ENCODE measurements at regions not wholly inside any gene's neighbourhood (a gene's known extent, or its start where the extent isn't known, plus 50 kb on each side); places are given as distances from the start of the nearest gene placed in this dataset.

- Histone ChIP-seq H2BK20ac (ENCODE audit: low read depth, low read length) (no peak overlapping the region), H4K8ac (ENCODE audit: low read depth in 2 of 2, low read length in 2 of 2) (no peak overlapping the region), H2AK5ac (ENCODE audit: low read depth, low read length) (no peak overlapping the region), H3K56ac (ENCODE audit: extremely low read depth, insufficient read depth, low read length) (no peak overlapping the region), H3K27me3 (ENCODE audit: control insufficient read depth, insufficient read depth, low read length) (no peaks in the 10 kb centered on the region), H4K91ac (ENCODE audit: insufficient read depth, low read depth, low read length) (no peak overlapping the region), H3K14ac (replicated peaks; ENCODE audit: low read depth, low read length) (no peak overlapping the region), H2BK15ac (ENCODE audit: low read depth, low read length) (no peak overlapping the region), H2BK5ac (ENCODE audit: low read depth, low read length, poor library complexity, severe bottlenecking) (no peak overlapping the region), H3K4ac (ENCODE audit: low read depth, low read length) (no peak overlapping the region), H2AK9ac (replicated peaks; ENCODE audit: low read depth, low read length, poor library complexity) (no peak overlapping the region), H2AFZ (replicated peaks; ENCODE audit: low read length, poor library complexity) (no peak overlapping the region), H3K23ac (ENCODE audit: low read depth, low read length) (no peak overlapping the region), H3K9me3 (ENCODE audit: control insufficient read depth, insufficient read depth, low read length) (peaks cover 5% of the 10 kb centered on the region; the same call in 1 of the 2 replicates), H3K4me3 (ENCODE audit: insufficient read depth, low read depth, low read length) (no peak overlapping the region), H2BK120ac (ENCODE audit: low read depth, low read length) (no peak overlapping the region), H3K4me2 (ENCODE audit: low read depth, low read length) (no peak overlapping the region), H3K79me1 (ENCODE audit: low read depth in 1 of 2, low read length in 2 of 2) (no peaks in the 10 kb centered on the region), H3K9me1 (ENCODE audit: insufficient read depth, low read length) (no peaks in the 10 kb centered on the region), H4K5ac (ENCODE audit: low read depth, low read length) (no peak overlapping the region), H3K36me3 (ENCODE audit: control insufficient read depth, insufficient read depth, low read length) (no peaks in the 10 kb centered on the region), H3K27ac (ENCODE audit: insufficient read depth, low read length) (no peak overlapping the region), H3K9ac (ENCODE audit: low read depth, low read length) (no peak overlapping the region), H3K18ac (ENCODE audit: low read depth, low read length) (no peak overlapping the region), H3K4me1 (ENCODE audit: control insufficient read depth, insufficient read depth, low read length) (no peaks in the 10 kb centered on the region), H4K20me1 (ENCODE audit: insufficient read depth, low read length) (no peaks in the 10 kb centered on the region)
- in situ Hi-C loops (cut with MboI; ENCODE audit: low sequenced_read_pairs) (no loop called here), dilution Hi-C loops (cut with HindIII; ENCODE audit: low sequenced_read_pairs, unreplicated experiment) (no loop called here), intact Hi-C loops (cut with micrococcal nuclease) (no loop called here)
- ChIA-PET POLR2A (ENCODE audit: unreplicated experiment) (no interaction called here), CTCF (no interaction called here)
- no peak for ATAC-seq (ENCODE audit: low read depth)
- no TSS peak for BruUV-seq (replicated peaks)
- no peak for DNase-seq
- WGBS, 2 experiments (ENCODE audit: extremely low coverage in 2 of 2, insufficient read length in 1 of 2): no CpG with 5 or more reads among the region's 3 CpGs
- no peak for TF ChIP-seq RFX5 (IDR thresholded peaks at IDR 0.05; ENCODE audit: low read depth, low read length)
- TF ChIP-seq CEBPB (IDR thresholded peaks at IDR 0.05; ENCODE audit: low read depth, low read length): no peak
- no peak for TF ChIP-seq RCOR1 (IDR thresholded peaks at IDR 0.05; ENCODE audit: insufficient replicate concordance, low read length)
- TF ChIP-seq MXI1 (IDR thresholded peaks at IDR 0.05; ENCODE audit: borderline replicate concordance, low read depth, low read length): no peak
- TF ChIP-seq RAD21 (IDR thresholded peaks at IDR 0.05; ENCODE audit: low read length): no peak
- TF ChIP-seq CHD1 (IDR thresholded peaks at IDR 0.05; ENCODE audit: low read depth, low read length): no peak
- TF ChIP-seq USF2 (IDR thresholded peaks at IDR 0.05; ENCODE audit: low read depth, low read length): no peak
- TF ChIP-seq SMC3 (IDR thresholded peaks at IDR 0.05; ENCODE audit: low read depth, low read length): no peak
- TF ChIP-seq, protein P1, sequence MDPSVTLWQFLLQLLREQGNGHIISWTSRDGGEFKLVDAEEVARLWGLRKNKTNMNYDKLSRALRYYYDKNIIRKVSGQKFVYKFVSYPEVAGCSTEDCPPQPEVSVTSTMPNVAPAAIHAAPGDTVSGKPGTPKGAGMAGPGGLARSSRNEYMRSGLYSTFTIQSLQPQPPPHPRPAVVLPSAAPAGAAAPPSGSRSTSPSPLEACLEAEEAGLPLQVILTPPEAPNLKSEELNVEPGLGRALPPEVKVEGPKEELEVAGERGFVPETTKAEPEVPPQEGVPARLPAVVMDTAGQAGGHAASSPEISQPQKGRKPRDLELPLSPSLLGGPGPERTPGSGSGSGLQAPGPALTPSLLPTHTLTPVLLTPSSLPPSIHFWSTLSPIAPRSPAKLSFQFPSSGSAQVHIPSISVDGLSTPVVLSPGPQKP (IDR thresholded peaks at IDR 0.05; ENCODE audit: borderline replicate concordance, low read depth, low read length): no peak
- no peak for TF ChIP-seq MAZ (IDR thresholded peaks at IDR 0.05; ENCODE audit: borderline replicate concordance, low read depth, low read length)
- TF ChIP-seq NFE2L2 (IDR thresholded peaks at IDR 0.05; ENCODE audit: low read depth, low read length): no peak
- no peak for TF ChIP-seq BHLHE40 (IDR thresholded peaks at IDR 0.05; ENCODE audit: low read depth, low read length)
- no peak for TF ChIP-seq MAFK (IDR thresholded peaks at IDR 0.05; ENCODE audit: low read depth, low read length)
- TF ChIP-seq FOS (IDR thresholded peaks at IDR 0.05; ENCODE audit: low read depth, low read length): no peak
These were observed 106.8 kb upstream of the POM121L12 start for GRCh38 chr7:52928591-52928990.
